Stimulated activated CD4-positive, alpha-beta T cell treated with anti-CD3 and anti-CD28 coated beads, Interleukin-1b, Interleukin-23, amount 100 ng/mL, for 1 hour (primary cell): ENCODE measurements at regions not wholly inside any gene's neighbourhood (a gene's known extent, or its start where the extent isn't known, plus 50 kb on each side); places are given as distances from the start of the nearest gene placed in this dataset.

Experiments
- DNase-seq, 2 donors: peaks; one replicate each; pipeline ENCODE4 v3.0.0-alpha.2; 2020; ENCODE audit warnings: low read depth in 2 of 2

DNA sequence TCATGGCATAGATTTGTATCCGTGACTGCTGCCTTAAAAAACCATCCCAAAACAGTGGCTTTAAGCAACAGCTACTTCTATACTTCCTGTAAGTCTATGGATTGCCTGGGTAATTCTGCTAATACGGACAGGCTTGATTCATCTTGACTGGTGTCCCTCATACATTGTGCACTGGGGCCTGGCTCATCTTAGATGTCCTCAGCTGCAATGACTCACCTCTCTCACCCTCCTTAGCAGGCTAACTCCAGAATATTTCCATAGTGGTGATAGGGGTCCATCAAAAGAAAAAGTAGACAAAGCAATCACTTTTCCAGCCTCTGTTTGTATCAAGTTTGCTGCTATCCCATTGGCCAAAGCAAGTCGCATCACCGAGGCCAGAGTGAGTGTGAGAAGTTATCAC is 409.1 kb upstream of the KAZN start:
- no peak for DNase-seq

GRCh38 chr1:14190508-14190907 is 408.0 kb upstream of the KAZN start:
- DNase-seq, result no peak

- DNase-seq, result no peak
Measured at GRCh38 chr1:14194511-14194910, 404.0 kb upstream of the KAZN start.

DNA sequence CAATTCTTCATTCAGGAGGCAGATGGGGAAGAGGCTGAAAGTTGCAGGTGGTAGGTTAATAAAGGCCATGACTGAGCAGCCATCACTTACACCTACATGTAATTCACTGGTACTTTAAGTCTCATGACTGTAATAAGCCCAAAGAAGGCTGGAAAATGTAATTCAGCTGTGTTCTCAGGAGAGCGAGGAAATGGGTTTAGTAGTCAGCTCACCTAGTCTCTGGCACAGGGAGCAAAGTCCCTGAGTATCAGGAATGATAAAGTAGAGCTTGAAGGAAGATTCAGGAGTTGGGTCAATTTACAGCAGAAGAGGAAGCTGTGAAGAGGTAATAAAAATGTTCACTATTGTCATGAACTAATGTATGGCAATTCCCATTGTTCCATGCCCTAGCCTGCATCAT is 393.4 kb upstream of the KAZN start:
- no peak for DNase-seq

- no peak for DNase-seq
Measured at GRCh38 chr1:14215151-14215550, 383.3 kb upstream of the KAZN start.

GRCh38 chr1:14217384-14217783 is 381.1 kb upstream of the KAZN start:
- DNase-seq, result no peak

DNA sequence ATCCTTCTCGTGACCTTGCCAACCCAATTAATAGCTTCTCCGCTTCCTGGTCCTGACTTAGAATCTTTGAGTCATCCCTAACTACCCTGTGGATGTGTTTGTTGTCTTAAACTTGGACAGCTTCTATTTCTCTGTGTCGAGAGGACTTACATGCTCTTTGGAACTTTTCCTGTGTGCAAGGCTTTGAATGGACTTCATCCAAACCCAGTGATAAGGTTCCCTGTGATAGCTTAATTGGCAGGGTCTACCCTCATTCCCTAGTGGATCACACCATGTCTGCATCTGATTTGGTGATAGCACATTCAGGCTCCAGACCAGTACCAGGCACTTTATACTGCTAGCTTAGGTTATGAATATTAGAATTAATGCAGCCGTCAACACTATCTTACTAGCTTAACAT is 378.2 kb upstream of the KAZN start:
- no peak for DNase-seq

DNA sequence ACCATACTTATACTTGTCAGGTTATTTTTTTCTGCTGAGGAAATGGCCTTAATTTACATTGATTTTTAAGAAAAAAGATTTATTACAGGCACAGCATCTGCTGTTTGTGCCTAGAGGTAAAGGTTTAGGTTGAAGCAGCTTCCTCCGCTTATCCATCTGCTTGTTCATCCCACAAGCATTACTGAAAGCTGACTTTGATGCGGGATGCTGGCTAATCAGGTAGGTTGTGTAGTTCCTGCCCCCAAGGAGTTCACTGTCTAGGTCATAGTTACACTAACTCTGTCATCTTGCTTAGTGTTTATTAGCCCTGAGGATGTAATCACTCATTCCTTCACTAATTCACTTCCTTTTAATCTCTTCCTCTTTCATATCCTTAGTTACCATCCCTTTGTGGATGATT is 377.7 kb upstream of the KAZN start:
- no peak for DNase-seq

DNA sequence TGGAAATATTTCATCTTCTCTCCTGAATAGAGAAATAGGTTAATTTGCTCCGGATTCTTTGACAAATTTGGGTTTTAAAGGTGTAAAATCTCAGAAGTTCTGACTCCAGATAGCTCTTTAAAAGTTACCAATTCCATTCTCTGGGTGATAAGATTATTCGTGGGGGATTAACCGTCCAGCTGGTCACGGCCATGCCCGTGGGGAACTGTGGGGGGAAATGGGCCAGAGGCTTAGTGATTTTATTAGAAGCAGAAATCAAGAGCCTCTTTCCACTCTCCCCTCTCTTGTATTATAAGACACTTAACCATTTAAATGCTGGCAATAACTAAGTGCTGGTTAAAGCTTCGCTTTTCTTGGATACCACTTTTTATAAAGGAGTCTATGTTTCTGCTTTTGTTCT is 376.4 kb upstream of the KAZN start:
- no peak for DNase-seq

DNA sequence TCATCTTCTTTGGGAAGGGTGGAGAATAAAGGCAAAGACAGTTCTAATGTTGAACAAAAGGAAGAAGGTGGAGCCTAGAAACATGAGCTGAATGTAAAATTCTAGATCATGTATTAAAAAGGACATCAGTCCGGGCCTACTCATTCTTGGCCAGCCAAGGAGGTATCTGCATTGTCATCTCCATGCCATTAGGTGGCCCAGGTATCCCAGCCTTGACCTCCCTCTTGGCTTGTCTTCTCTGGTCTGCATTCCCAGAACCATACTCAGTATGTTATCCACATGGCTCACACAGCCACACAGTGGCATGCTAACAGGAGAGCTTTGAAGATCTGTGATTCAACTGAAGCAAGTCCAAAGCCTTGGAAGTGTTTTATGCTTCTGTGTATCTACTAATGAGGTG is 369.8 kb upstream of the KAZN start:
- DNase-seq, result no peak

- DNase-seq, result no peak
Measured at GRCh38 chr1:14233510-14233909, 365.0 kb upstream of the KAZN start.

DNA sequence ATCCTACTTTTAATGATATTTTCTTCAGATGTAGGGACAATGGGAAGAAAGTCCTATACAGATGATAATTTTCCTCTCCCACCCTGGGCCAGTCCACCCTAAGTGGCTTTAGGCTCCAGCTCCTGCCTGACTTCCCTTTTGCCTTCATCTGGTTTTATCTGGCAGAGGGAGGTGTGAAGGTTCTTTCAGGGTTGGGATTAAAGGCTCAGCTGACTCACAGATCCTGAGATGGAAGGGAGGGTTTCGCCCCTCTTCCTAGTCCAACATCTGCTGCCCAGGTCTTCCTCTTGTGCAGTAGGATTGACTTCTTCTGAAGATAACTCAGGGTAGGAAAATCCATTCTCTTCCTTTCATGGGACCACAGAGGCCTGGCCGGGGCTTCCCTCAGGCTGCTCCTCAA is 362.4 kb upstream of the KAZN start:
- DNase-seq, result no peak

DNA sequence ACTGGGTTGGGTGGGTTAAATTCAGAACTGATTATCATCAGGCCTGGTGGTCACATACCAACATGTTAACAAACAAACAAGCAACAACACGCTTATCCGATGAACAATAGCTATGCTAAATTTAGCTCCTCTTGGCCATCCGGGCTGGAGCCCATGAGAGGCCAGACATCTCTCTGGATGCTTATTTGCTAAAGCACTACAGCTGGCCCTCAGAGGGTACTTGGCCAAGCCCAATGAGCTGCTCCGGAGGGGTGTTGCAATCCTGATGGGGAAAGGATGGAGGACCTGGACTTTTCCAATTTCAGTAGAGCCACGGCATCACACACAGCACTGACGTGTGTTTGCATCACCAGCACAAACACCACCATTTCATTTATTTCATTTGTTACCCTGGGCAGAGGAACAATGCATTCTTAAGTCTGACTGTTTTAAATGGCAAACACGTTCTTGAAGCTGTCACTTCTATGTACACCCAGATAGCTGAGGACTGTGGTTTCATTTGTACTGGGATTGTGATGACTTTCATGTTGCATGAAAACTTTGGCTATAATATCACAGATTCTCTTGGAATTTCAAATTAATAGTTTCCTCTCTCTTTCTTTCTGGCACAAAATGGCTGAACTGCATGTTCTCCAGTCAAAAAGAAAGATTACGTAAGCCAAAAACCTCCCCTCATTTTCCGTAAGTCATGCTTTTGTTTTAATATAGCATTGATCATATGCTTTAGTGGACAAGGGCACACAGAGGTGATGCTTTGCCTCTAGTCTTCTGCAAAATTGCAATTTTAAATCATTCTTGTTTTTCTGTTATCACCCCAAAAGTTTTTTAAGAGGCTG is 359.8 kb upstream of the KAZN start:
- DNase-seq, result no peak

DNA sequence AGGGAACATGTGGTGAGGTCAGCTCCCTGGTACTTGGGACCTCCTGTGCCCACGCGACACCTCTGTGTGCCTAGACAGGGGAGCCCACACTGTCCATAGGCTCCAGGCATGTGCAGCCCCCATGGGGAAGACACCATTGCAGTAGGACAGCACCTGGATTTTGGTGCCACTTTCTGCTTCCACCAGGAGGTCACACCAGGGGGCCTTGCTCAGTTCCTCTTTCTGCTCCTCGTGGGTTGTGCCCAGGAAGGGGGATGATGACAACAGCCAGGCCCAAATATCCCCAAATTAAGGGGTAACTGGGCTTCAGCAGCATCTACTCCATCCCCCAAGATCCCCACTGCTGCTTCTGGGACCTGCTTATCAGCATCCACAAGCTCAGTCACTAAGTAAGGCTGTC is 358.2 kb upstream of the KAZN start:
- no peak for DNase-seq

DNA sequence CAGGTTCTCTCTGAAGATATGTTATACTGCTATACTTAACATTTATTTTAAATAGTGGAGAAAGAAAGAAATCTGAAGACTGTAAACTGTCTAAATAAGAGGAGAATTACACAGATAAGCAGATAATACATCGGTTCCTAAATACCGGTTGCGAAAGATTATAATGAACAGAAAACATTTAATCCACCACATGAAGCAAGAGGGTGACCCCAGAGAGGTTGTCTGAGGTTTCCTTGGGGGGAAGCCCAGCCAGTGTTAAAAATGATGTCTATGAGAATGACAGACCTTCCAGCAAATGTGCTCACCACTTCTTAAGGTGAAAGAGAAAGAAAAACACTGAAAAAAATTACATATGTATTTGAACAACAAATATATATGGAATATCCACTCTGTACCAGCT is 356.4 kb upstream of the KAZN start:
- DNase-seq, result no peak

DNA sequence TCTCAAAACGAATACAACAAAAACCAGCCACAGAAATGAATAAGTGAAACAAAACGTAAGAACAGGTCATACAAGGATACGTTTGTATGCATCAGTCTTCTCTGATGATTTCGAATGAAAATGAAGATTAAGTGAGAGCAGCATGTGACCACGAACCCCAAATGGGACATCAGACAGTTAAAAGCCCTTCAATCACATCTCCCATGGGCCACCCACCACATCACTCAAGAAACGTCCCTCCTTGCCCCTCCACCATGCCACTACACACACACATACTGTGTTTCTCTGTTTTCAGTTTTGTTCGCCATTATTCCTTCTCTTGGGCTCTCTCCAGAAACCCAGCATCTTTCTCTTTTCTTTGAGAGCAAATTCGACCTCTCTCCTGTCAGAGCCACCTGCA is 355.6 kb upstream of the KAZN start:
- no peak for DNase-seq

DNA sequence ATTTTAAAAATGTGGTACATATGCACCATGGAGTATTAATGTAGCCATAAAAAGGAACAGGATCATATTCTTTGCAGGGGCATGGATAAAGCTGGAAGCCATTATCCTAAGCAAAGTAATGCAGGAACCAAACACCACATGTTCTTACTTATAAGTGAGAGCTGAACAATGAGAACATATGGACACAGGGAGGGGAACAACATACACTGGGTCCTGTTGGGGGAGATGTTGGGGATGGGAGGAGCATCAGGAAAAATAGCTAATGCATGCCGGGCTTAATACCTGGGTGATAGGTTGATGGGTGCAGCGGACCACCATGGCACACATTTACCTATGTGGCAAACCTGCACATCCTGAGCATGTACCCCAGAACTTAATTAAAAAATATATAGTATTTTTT is 352.5 kb upstream of the KAZN start:
- no peak for DNase-seq

DNA sequence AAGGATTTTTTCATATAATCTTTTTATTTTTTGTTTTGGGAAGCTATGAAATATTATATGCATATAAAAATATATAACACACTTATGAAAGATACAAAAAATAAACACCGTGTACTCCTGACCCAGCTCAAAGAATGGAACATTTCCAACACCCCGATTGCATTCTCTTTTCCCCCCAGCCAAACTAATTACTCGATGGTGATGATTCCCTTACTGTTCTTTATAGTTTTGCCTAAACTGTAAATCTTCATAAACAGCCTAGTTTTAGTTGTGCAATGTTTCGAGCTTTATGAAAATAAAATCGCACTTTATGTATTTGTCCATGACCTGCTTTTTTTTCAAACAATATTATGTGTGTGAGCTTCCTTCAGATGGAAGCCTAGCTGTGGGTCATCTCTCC is 352.0 kb upstream of the KAZN start:
- DNase-seq, result no peak

GRCh38 chr1:14247666-14248065 is 350.8 kb upstream of the KAZN start:
- DNase-seq, result no peak

GRCh38 chr1:14251871-14252270 is 346.6 kb upstream of the KAZN start:
- DNase-seq, result no peak

- DNase-seq, result no peak
Measured at GRCh38 chr1:14253676-14254075, 344.8 kb upstream of the KAZN start.

- no peak for DNase-seq
Measured at GRCh38 chr1:14254251-14254650, 344.2 kb upstream of the KAZN start.

DNA sequence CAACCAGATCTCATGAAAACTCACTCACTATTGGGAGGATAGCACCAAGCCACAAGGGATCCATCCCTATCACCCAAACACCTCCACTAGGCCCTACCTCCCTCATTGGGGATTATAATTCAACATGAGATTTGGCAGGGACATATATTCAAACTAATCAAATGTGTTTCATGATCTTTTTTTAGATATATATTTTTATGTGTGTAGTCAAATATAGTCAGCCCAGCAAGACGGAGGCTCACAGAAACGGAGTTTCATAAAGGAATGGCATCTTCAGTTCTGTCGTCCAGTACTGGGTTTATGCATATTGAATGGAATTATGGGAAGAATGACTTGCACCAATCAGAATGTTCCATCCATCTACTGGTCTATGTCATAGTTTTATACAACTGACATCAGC is 343.3 kb upstream of the KAZN start:
- DNase-seq, result no peak

DNA sequence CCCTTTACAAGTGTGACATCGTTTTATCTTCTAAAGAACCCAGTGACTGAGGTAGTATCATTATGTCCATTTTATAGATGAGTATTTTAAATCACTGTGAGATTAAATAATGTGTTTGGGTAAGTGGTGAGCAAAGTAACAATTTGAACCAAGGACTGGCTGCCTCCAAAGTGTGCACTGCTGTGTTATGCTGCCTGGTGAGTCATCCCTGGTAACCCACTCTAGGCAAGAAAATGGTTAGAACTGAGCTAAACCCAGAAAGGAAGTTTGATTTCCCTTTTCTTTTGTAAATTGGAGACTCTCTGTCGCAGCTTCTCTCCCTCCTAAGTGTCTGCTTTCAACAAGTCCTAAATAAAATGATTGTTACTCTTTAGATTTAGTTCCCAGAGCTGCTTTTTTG is 342.8 kb upstream of the KAZN start:
- no peak for DNase-seq
